K562 (cell line): ENCODE measurements at regions not wholly inside any gene's neighbourhood (a gene's known extent, or its start where the extent isn't known, plus 50 kb on each side); places are given as distances from the start of the nearest gene placed in this dataset.

Experiments used
- FOXA1 ChIP-seq: fragments of 450-650 bp; IDR thresholded peaks from 2 replicates; pipeline ENCODE4 v1.6.1; 2016; ENCODE audit warnings: mild to moderate bottlenecking, borderline replicate concordance
- GTF2F1 ChIP-seq: IDR thresholded peaks from 2 replicates; pipeline ENCODE4 v1.6.1; 2011; ENCODE audit warnings: low read depth, low read length, improper control_type of control experiment
- KHSRP ChIP-seq: fragments of 450-650 bp; IDR thresholded peaks from 2 replicates; pipeline ENCODE4 v1.6.1; 2017
- L3MBTL2 ChIP-seq: fragments of 450-650 bp; IDR thresholded peaks from 2 replicates; pipeline ENCODE4 v1.6.1; 2016; ENCODE audit warnings: mild to moderate bottlenecking, moderate library complexity
- MBD1 ChIP-seq: fragments of 250-450 bp; sonication (Bioruptor Pico); IDR thresholded peaks from 2 replicates; pipeline ENCODE4 v1.8.0; 2022; ENCODE audit warnings: inconsistent platforms
- NFRKB ChIP-seq: fragments of 450-650 bp; IDR thresholded peaks from 2 replicates; pipeline ENCODE4 v1.6.1; 2016; ENCODE audit warnings: low read depth
- ZBTB2 ChIP-seq: fragments of 450-650 bp; IDR thresholded peaks from 2 replicates; pipeline ENCODE4 v1.6.1; 2016; ENCODE audit warnings: antibody characterized with exemption
- ZNF253 ChIP-seq: fragments of 250-450 bp; sonication (Bioruptor Pico); conservative IDR thresholded peaks from 2 replicates; pipeline ENCODE4 v1.6.1; 2021; ENCODE audit warnings: mild to moderate bottlenecking
- ZNF407 ChIP-seq: fragments of 450-650 bp; IDR thresholded peaks from 2 replicates; pipeline ENCODE4 v1.6.1; 2016; ENCODE audit warnings: low read depth

GRCh38 chr7:13749636-13750035, 239.8 kb downstream of the ETV1 start (continued):
- TF ChIP-seq MBD1 (CRISPR knock-in tag), result no peak
- TF ChIP-seq GTF2F1, result no peak
- no peak for TF ChIP-seq ZNF407
- no peak for TF ChIP-seq L3MBTL2
- TF ChIP-seq ZBTB2, result no peak
- TF ChIP-seq NFRKB, result no peak
- no peak for TF ChIP-seq ZNF253 (CRISPR knock-in tag)
- no peak for TF ChIP-seq KHSRP
- no peak for TF ChIP-seq FOXA1
